B cell (primary cell): ENCODE measurements at regions not wholly inside any gene's neighbourhood (a gene's known extent, or its start where the extent isn't known, plus 50 kb on each side); places are given as distances from the start of the nearest gene placed in this dataset.

ENCODE experiments used
- ATAC-seq: fragments of 200-7000 bp; cut with Tn5 transposase; one replicate; pipeline ENCODE4 v1.10.0; 2021; ENCODE audit warnings: low read depth, mild to moderate bottlenecking, moderate number of reproducible peaks, moderate library complexity
- CTCF ChIA-PET: fragments of 350-600 bp; sonication (Branson Sonifier 250); formaldehyde crosslinking; loops from one replicate; lab custom pipeline; 2021; ENCODE audit warnings: antibody characterized with exemption, inconsistent platforms; lab: Charles Lee
- POLR2A ChIA-PET: fragments of 350-600 bp; sonication (Branson Sonifier 250); formaldehyde crosslinking; loops from one replicate; lab custom pipeline; 2021; ENCODE audit warnings: antibody characterized with exemption; lab: Charles Lee
- DNase-seq: peaks from one replicate; pipeline ENCODE4 v3.0.0; 2013
- H2AFZ ChIP-seq: 2 replicates; pipeline ENCODE4 v1.6.1; 2012; ENCODE audit warnings: mild to moderate bottlenecking, low read depth, low read length; ENCODE audit not compliant: insufficient read depth, poor library complexity, severe bottlenecking
- H3K27ac ChIP-seq, 2 donors: 1 replicate in 1 of 2; 2 replicates in 1 of 2; pipeline ENCODE4 v1.5.1; 2012 to 2013; ENCODE audit warnings: low read length in 2 of 2, mild to moderate bottlenecking in 2 of 2, moderate library complexity in 1 of 2
- H3K27me3 ChIP-seq, 4 experiments: fragments of 200-600 bp in 1 of 4; sonication (generic) in 1 of 4; replicated peaks in 1 of 4; 1 replicate in 2 of 4; 2 replicates in 2 of 4; pipeline versions ENCODE4 v1.6.1 to v1.7.0; 2013 to 2016; ENCODE audit warnings: low read length in 3 of 4, mild to moderate bottlenecking in 2 of 4, mixed read lengths in 1 of 4, moderate library complexity in 1 of 4; ENCODE audit not compliant: insufficient read depth in 4 of 4, control insufficient read depth in 3 of 4; ENCODE audit errors: control extremely low read depth in 1 of 4
- H3K36me3 ChIP-seq, 2 experiments: replicated peaks in 1 of 2; 1 replicate in 1 of 2; 2 replicates in 1 of 2; pipeline versions ENCODE4 v1.6.1 to v1.7.1; 2013; ENCODE audit warnings: low read length in 1 of 2; ENCODE audit not compliant: insufficient read depth in 2 of 2, control insufficient read depth in 1 of 2; ENCODE audit errors: control extremely low read depth in 1 of 2, extremely low read depth in 1 of 2
- H3K4me1 ChIP-seq, 2 donors: fragments of 200-600 bp in 1 of 2; sonication (generic) in 1 of 2; 1 replicate in 1 of 2; 2 replicates in 1 of 2; pipeline versions ENCODE4 v1.5.1 to v1.6.1; 2013 to 2017; ENCODE audit warnings: low read length in 2 of 2; ENCODE audit not compliant: control insufficient read depth in 2 of 2, insufficient read depth in 2 of 2
- H3K4me2 ChIP-seq: replicated peaks from 2 replicates; pipeline ENCODE3; 2012; ENCODE audit warnings: mild to moderate bottlenecking, low read depth, low read length; ENCODE audit not compliant: poor library complexity, severe bottlenecking
- H3K4me3 ChIP-seq, 5 experiments: fragments of 200-600 bp in 1 of 5; sonication (generic) in 1 of 5; 1 replicate in 3 of 5; 2 replicates in 2 of 5; pipeline versions ENCODE4 v1.5.1 to v1.7.0; 2011 to 2016; ENCODE audit warnings: low read length in 4 of 5, mild to moderate bottlenecking in 4 of 5, low read depth in 2 of 5, control low read depth in 1 of 5, moderate library complexity in 1 of 5; ENCODE audit not compliant: insufficient read depth in 1 of 5; ENCODE audit errors: control extremely low read depth in 1 of 5, extremely low read depth in 1 of 5
- H3K79me2 ChIP-seq: fragments of 200-600 bp; sonication (generic); one replicate; pipeline ENCODE4 v1.6.0; 2016; ENCODE audit warnings: low read length; ENCODE audit not compliant: control insufficient read depth, insufficient read depth
- H3K9ac ChIP-seq: fragments of 200-600 bp; sonication (generic); 2 replicates; pipeline ENCODE4 v1.6.1; 2017; ENCODE audit warnings: mild to moderate bottlenecking, low read length, moderate library complexity
- H3K9me3 ChIP-seq, 3 donors: one replicate each; pipeline versions ENCODE4 v1.6.1 to v1.7.1; 2013; ENCODE audit warnings: low read length in 2 of 3; ENCODE audit not compliant: control insufficient read depth in 2 of 3, insufficient read depth in 1 of 3; ENCODE audit errors: control extremely low read depth in 1 of 3
- H4K20me1 ChIP-seq: 2 replicates; pipeline ENCODE4 v1.6.0; 2012; ENCODE audit warnings: mild to moderate bottlenecking, low read length; ENCODE audit not compliant: insufficient read depth, control insufficient read depth, poor library complexity, severe bottlenecking
- H3K27ac Mint-ChIP-seq: one replicate; pipeline ENCODE4 v1.8.0; 2021; ENCODE audit warnings: mixed read lengths
- H3K27me3 Mint-ChIP-seq: one replicate; pipeline ENCODE4 v1.8.0; 2021; ENCODE audit warnings: mixed read lengths
- H3K4me1 Mint-ChIP-seq: one replicate; pipeline ENCODE4 v1.8.0; 2021; ENCODE audit warnings: mixed read lengths
- H3K4me3 Mint-ChIP-seq: one replicate; pipeline ENCODE4 v1.8.0; 2021; ENCODE audit warnings: mixed read lengths
- H3K9me3 Mint-ChIP-seq: one replicate; pipeline ENCODE4 v1.8.0; 2022; ENCODE audit warnings: mixed read lengths; ENCODE audit not compliant: insufficient read depth
- EZH2 ChIP-seq: IDR thresholded peaks from 2 replicates; pipeline ENCODE4 v1.6.1; 2012; ENCODE audit warnings: borderline replicate concordance, low read depth, mild to moderate bottlenecking, moderate library complexity, low read length; ENCODE audit not compliant: insufficient read depth, poor library complexity, severe bottlenecking
- WGBS: methylation state at CpG from one replicate; pipeline ENCODE4 v1.1.5; 2013; ENCODE audit warnings: missing lambda C conversion rate; ENCODE audit not compliant: insufficient coverage; 5-methylcytosine and 5-hydroxymethylcytosine counted together
- intact Hi-C: fragments of 100-400 bp; cut with micrococcal nuclease; formaldehyde crosslinking; loops from one replicate; pipeline ENCODE4 v1.10.0; 2022
- TF ChIP-seq, protein P1 (sequence below): fragments of 200-600 bp; IDR thresholded peaks from one replicate; pipeline ENCODE4 v1.8.0; 2022; ENCODE audit warnings: antibody characterized with exemption, mild to moderate bottlenecking

DNA sequence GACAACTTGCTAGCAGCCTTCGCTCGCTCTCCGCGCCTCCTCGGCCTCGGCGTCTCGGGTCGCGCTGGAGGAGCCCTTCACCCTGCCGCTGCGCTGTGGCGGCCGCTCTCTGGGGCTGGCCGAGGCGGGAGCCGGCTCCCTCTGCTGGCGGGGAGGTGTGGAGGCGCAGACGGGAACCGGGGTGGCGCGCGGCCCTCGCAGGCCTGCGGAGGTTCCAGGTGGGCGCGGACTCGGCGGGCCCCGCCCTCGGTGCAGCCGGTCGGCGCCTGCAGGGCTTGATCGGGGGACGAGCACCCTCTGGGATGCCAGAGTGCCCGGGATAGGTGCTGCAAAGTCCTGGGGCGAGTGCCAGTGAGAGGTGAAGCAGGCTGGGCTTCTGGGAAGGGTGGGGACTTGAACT lies 989.9 kb downstream of the ROBO2 start:
- TF ChIP-seq EZH2, result no peak
- TF ChIP-seq, protein P1, sequence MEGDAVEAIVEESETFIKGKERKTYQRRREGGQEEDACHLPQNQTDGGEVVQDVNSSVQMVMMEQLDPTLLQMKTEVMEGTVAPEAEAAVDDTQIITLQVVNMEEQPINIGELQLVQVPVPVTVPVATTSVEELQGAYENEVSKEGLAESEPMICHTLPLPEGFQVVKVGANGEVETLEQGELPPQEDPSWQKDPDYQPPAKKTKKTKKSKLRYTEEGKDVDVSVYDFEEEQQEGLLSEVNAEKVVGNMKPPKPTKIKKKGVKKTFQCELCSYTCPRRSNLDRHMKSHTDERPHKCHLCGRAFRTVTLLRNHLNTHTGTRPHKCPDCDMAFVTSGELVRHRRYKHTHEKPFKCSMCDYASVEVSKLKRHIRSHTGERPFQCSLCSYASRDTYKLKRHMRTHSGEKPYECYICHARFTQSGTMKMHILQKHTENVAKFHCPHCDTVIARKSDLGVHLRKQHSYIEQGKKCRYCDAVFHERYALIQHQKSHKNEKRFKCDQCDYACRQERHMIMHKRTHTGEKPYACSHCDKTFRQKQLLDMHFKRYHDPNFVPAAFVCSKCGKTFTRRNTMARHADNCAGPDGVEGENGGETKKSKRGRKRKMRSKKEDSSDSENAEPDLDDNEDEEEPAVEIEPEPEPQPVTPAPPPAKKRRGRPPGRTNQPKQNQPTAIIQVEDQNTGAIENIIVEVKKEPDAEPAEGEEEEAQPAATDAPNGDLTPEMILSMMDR, result no peak
- intact Hi-C loops, result no loop called here
- Histone ChIP-seq H2AFZ (no peak overlapping the region), H3K4me1 (no peaks in the 10 kb centered on the region), H3K36me3 (no peaks in the 10 kb centered on the region), H3K4me2 (no peak overlapping the region), H3K27ac (no peak overlapping the region), H3K9me3 (peaks cover 0 to 8% (median 0%) of the 10 kb centered on the region in 3 donors), H3K79me2 (no peaks in the 10 kb centered on the region), H3K27me3 (no peaks in the 10 kb centered on the region), H4K20me1 (no peaks in the 10 kb centered on the region), H3K4me3 (no peak overlapping the region), H3K9ac (no peak overlapping the region)
- WGBS, result 96% methylated on average over 39 of the region's 39 CpGs
- Mint-ChIP-seq H3K9me3 (no peaks in the 10 kb centered on the region), H3K4me3 (no peak overlapping the region), H3K27ac (no peak overlapping the region), H3K4me1 (no peaks in the 10 kb centered on the region), H3K27me3 (no peaks in the 10 kb centered on the region)
- POLR2A ChIA-PET, result no interaction called here
- CTCF ChIA-PET, result no interaction called here
- DNase-seq (no peak), ATAC-seq (no peak)

DNA sequence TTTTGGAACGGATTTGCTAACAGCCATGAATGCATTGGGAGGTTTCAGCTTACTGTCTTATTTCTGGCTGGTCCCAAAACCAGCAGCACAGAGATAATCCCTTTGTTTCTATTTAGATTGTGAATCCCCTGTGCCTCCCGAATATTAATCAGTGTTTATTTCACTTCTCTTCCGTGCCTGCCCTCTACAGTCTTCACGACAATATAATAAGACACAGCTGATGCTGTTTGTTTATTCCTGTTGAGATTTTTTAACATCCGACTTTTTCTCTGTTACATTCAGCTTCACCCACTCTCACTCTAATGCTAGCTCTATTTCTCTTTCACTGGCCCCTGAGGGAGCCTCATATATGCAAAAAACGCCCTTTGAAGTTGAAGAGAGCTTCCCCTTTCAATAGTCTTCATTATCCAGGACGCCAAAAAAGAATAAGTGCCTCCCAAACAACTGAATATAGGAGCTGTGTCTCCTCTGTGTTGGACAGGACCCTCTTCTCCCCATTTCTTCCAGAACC lies 995.3 kb downstream of the ROBO2 start:
- Mint-ChIP-seq H3K4me1 (no peaks in the 10 kb centered on the region), H3K27me3 (no peaks in the 10 kb centered on the region), H3K4me3 (peak overlapping the region; percentile 20), H3K27ac (no peak overlapping the region), H3K9me3 (no peaks in the 10 kb centered on the region)
- H2AFZ ChIP-seq, result no peak overlapping the region
- no peak overlapping the region for H3K9ac ChIP-seq
- no peaks in the 10 kb centered on the region for H3K79me2 ChIP-seq
- 33% methylated on average over 4 of the region's 7 CpGs for WGBS
- peaks cover 0 to 2% (median 0%) of the 10 kb centered on the region in 3 donors for H3K9me3 ChIP-seq
- no peak overlapping the region for H3K4me3 ChIP-seq
- H3K27ac ChIP-seq, result no peak overlapping the region
- DNase-seq (no peak), ATAC-seq (no peak)
- intact Hi-C loops, result no loop called here
- CTCF ChIA-PET, result no interaction called here
- POLR2A ChIA-PET, result no interaction called here
- no peaks in the 10 kb centered on the region for H3K4me1 ChIP-seq
- H4K20me1 ChIP-seq, result no peaks in the 10 kb centered on the region
- no peak overlapping the region for H3K4me2 ChIP-seq
- H3K36me3 ChIP-seq, result no peaks in the 10 kb centered on the region
- H3K27me3 ChIP-seq, result no peaks in the 10 kb centered on the region
- TF ChIP-seq, protein P1, result no peak
- TF ChIP-seq EZH2, result no peak
